ENCODE measurements at regions not wholly inside any gene's neighbourhood (a gene's known extent, or its start where the extent isn't known, plus 50 kb on each side); places are given as distances from the start of the nearest gene placed in this dataset.

GRCh38 chr4:38582889-38583470 is 81.0 kb upstream of the KLF3 start:
- TF ChIP-seq CTCF (IDR thresholded peaks at IDR 0.05), result no peak
- TF ChIP-seq POLR2A (IDR thresholded peaks at IDR 0.05), result no peak

Measured in right lobe of liver (tissue), 4 donors.